ENCODE measurements at regions not wholly inside any gene's neighbourhood (a gene's known extent, or its start where the extent isn't known, plus 50 kb on each side); places are given as distances from the start of the nearest gene placed in this dataset.

DNA sequence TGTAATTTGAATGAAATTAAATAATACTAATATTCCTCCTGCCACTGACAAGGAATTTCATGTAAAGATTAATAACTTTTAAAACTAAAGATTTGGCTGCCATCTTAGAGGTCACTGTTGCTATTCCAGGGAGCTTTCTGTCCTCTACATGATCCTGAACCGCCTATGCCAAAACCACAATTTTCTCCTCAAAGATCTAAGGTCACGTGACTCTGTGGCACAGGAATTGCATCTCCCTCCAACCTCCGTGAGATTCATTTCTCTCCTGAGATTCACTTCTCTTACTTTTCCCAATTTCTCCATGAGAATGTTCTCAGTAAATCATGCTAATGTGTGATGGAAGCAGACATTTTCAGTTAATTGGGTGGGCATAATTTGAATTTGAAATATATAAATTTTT, 379.6 kb upstream of the TSHZ2 start:
- CTCF ChIA-PET (ENCODE audit: partially characterized antibody) = no interaction called here
- FAIRE-seq = no peak
- no peak overlapping the region for H3K4ac ChIP-seq (replicated peaks; ENCODE audit: insufficient read length, low read depth, low read length)
- no peak overlapping the region for H3K4me2 ChIP-seq (ENCODE audit: insufficient read depth in 1 of 2, low read depth in 2 of 2, low read length in 2 of 2)
- no peak overlapping the region for H3K4me3 ChIP-seq (ENCODE audit: extremely low read depth in 1 of 4, insufficient read depth in 2 of 4, low read depth in 3 of 4, low read length in 4 of 4)
- H3K4me1 ChIP-seq (replicated peaks in 1 of 4; ENCODE audit: control insufficient read depth in 3 of 4, insufficient read depth in 4 of 4, low read length in 3 of 4) = no peaks in the 10 kb centered on the region; a peak in 1 of 7 replicates
- no peaks in the 10 kb centered on the region for H3K79me1 ChIP-seq (ENCODE audit: low read depth, low read length)
- H3K27ac ChIP-seq (ENCODE audit: low read depth, low read length) = no peak overlapping the region
- H3K56ac ChIP-seq (replicated peaks; ENCODE audit: insufficient read length, low read depth, low read length) = no peak overlapping the region
- no peak overlapping the region for H4K91ac ChIP-seq (replicated peaks; ENCODE audit: insufficient read length, low read length)
- H2AFZ ChIP-seq (ENCODE audit: low read length) = no peak overlapping the region
- no peak overlapping the region for H3K9ac ChIP-seq (replicated peaks in 1 of 4; ENCODE audit: extremely low read depth in 1 of 4, low read depth in 3 of 4, low read length in 3 of 4)
- no peak overlapping the region for H2BK15ac ChIP-seq (ENCODE audit: low read length)
- H2BK120ac ChIP-seq (replicated peaks; ENCODE audit: low read depth, low read length) = no peak overlapping the region
- no peaks in the 10 kb centered on the region for H3K36me3 ChIP-seq (ENCODE audit: control insufficient read depth in 2 of 4, insufficient read depth in 4 of 4, low read length in 3 of 4)
- no peak for DNase-seq (ENCODE audit: low read depth in 1 of 2, low spot score in 2 of 2)
- WGBS, 2 experiments (ENCODE audit: extremely low coverage in 1 of 2, insufficient coverage in 1 of 2, insufficient read length in 1 of 2, insufficient replicate concordance in 2 of 2, low coverage in 1 of 2, low lambda C conversion rate in 2 of 2, missing lambda C conversion rate in 1 of 2) = 94% methylated on average over 3 of the region's 3 CpGs; no CpG with 5 or more reads in 1 of the 2 experiments
- POLR2A ChIA-PET (ENCODE audit: partially characterized antibody) = no interaction called here
- H3K23me2 ChIP-seq (ENCODE audit: low read depth, low read length) = no peaks in the 10 kb centered on the region
- no peaks in the 10 kb centered on the region for H3K27me3 ChIP-seq (replicated peaks in 1 of 4; ENCODE audit: control insufficient read depth in 3 of 4, extremely low read depth in 1 of 4, insufficient read depth in 3 of 4, low read length in 3 of 4)
- H2BK20ac ChIP-seq (ENCODE audit: low read length) = no peak overlapping the region
- no peak overlapping the region for H4K8ac ChIP-seq (ENCODE audit: extremely low read depth, insufficient read depth, low read length)
- no peak overlapping the region for H4K5ac ChIP-seq (ENCODE audit: insufficient read length, low read depth, low read length)
- H2BK12ac ChIP-seq (ENCODE audit: low read depth, low read length) = no peak overlapping the region
- H2BK5ac ChIP-seq (ENCODE audit: low read depth, low read length) = no peak overlapping the region
- no peaks in the 10 kb centered on the region for H4K20me1 ChIP-seq (replicated peaks in 1 of 2; ENCODE audit: control insufficient read depth in 1 of 2, insufficient read depth in 2 of 2, low read length in 2 of 2)
- H3K9me3 ChIP-seq (ENCODE audit: insufficient read depth in 2 of 2, low read depth in 1 of 2, low read length in 1 of 2) = no peaks in the 10 kb centered on the region
- H3K14ac ChIP-seq (ENCODE audit: insufficient read length) = no peak overlapping the region
- H3K79me2 ChIP-seq (ENCODE audit: control insufficient read depth in 1 of 2, insufficient read depth in 2 of 2, low read length in 2 of 2) = no peaks in the 10 kb centered on the region
- no peak overlapping the region for H3K18ac ChIP-seq (ENCODE audit: extremely low read depth, low read length)
- H2AK5ac ChIP-seq (ENCODE audit: low read depth, low read length) = no peak overlapping the region
- no peak overlapping the region for H3K23ac ChIP-seq (ENCODE audit: insufficient read length)
- TF ChIP-seq, protein P1, sequence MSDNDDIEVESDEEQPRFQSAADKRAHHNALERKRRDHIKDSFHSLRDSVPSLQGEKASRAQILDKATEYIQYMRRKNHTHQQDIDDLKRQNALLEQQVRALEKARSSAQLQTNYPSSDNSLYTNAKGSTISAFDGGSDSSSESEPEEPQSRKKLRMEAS (IDR thresholded peaks at IDR 0.05) = no peak
- TF ChIP-seq CBX5 (IDR thresholded peaks at IDR 0.05; ENCODE audit: low read depth, low read length) (no peak), HDAC2 (IDR thresholded peaks at IDR 0.05; ENCODE audit: borderline replicate concordance in 1 of 2, low read depth in 2 of 2, low read length in 2 of 2) (no peak), SIRT6 (IDR thresholded peaks at IDR 0.05; ENCODE audit: low read length) (no peak), JUND (IDR thresholded peaks at IDR 0.05; ENCODE audit: low read length) (no peak), EP300 (IDR thresholded peaks at IDR 0.05; ENCODE audit: borderline replicate concordance in 1 of 2, low read depth in 2 of 2, low read length in 2 of 2) (no peak), SRF (IDR thresholded peaks at IDR 0.05; ENCODE audit: low read depth, low read length) (no peak), POLR2A (IDR thresholded peaks at IDR 0.05; ENCODE audit: control extremely low read depth in 1 of 2, low read depth in 2 of 2, low read length in 2 of 2) (no peak), NRF1 (IDR thresholded peaks at IDR 0.05; ENCODE audit: low read depth, low read length) (no peak), JUN (IDR thresholded peaks at IDR 0.05; ENCODE audit: low read depth, low read length) (no peak), SAP30 (IDR thresholded peaks at IDR 0.05; ENCODE audit: insufficient read depth, insufficient replicate concordance, low read length) (no peak), KDM1A (IDR thresholded peaks at IDR 0.05; ENCODE audit: borderline replicate concordance, low read length) (no peak), EZH2 (IDR thresholded peaks at IDR 0.05; ENCODE audit: low read depth, low read length, severe bottlenecking) (no peak), SUZ12 (IDR thresholded peaks at IDR 0.05; ENCODE audit: low read length) (no peak)

All from H1 (cell line).